A549 (cell line): ENCODE measurements at regions not wholly inside any gene's neighbourhood (a gene's known extent, or its start where the extent isn't known, plus 50 kb on each side); places are given as distances from the start of the nearest gene placed in this dataset.

Experiments
- CHD2 ChIP-seq: fragments of 150-350 bp; IDR thresholded peaks from 2 replicates; pipeline ENCODE4 v1.6.1; 2014; ENCODE audit warnings: low read length; ENCODE audit not compliant: partially characterized antibody
- EP300 ChIP-seq, 2 experiments: fragments of >200 bp; sonication (Bioruptor Twin); formaldehyde crosslinking; IDR thresholded peaks; 2 replicates in 1 of 2; 3 replicates in 1 of 2; pipeline ENCODE4 v1.6.1; 2016 to 2017
- JUNB ChIP-seq: fragments of >200 bp; sonication (Bioruptor Twin); formaldehyde crosslinking; IDR thresholded peaks from 2 replicates; pipeline ENCODE4 v1.6.1; 2016
- MAZ ChIP-seq: fragments of 150-350 bp; IDR thresholded peaks from 2 replicates; pipeline ENCODE4 v1.6.1; 2014; ENCODE audit warnings: antibody characterized with exemption, low read depth, low read length, borderline replicate concordance
- RFX5 ChIP-seq: fragments of 450-650 bp; IDR thresholded peaks from 2 replicates; pipeline ENCODE4 v1.7.1; 2014; ENCODE audit warnings: antibody characterized with exemption, mild to moderate bottlenecking, moderate library complexity
- ZC3H11A ChIP-seq: fragments of 450-650 bp; IDR thresholded peaks from 2 replicates; pipeline ENCODE4 v1.6.1; 2014; ENCODE audit warnings: antibody characterized with exemption, mild to moderate bottlenecking
- TF ChIP-seq, protein P1 (sequence below): fragments of 200-600 bp; sonication (generic); IDR thresholded peaks from 2 replicates; pipeline ENCODE4 v1.6.1; 2016; ENCODE audit warnings: antibody characterized with exemption, mild to moderate bottlenecking, moderate library complexity
- TF ChIP-seq, protein P2 (sequence below): fragments of >200 bp; sonication (Bioruptor Twin); formaldehyde crosslinking; IDR thresholded peaks from 3 replicates; pipeline ENCODE4 v1.5.1; 2016
- TF ChIP-seq, protein P3 (sequence below): fragments of 450-650 bp; IDR thresholded peaks from 2 replicates; pipeline ENCODE4 v1.6.1; 2014; ENCODE audit warnings: antibody characterized with exemption
- TF ChIP-seq, protein P4 (sequence below): IDR thresholded peaks from 2 replicates; pipeline ENCODE4 v1.6.1; 2012

DNA sequence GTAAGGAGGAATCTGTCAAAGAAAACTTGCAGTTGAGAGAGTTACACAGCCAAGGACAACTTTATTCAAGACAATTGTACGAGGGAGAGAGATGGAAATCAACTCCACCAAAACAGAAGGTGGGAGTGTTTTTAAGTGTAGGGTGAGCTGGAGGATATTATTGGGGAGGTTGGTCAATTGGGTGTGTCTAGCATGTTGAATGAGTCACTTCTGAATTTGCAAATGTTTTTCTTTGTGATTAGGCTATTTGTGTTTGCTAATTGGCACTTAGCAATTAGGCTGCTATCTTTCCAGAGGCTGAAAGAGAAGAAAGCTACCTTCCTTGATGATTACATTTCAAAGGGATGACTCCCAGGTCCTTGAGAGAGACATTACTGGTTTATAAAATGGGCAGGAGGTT, 441.1 kb downstream of the MEI4 start:
- TF ChIP-seq ZC3H11A (no peak), RFX5 (no peak), MAZ (no peak), EP300 (IDR thresholded peaks at IDR 0.05) (no peak), CHD2 (no peak), JUNB (no peak)
- TF ChIP-seq, protein P1, sequence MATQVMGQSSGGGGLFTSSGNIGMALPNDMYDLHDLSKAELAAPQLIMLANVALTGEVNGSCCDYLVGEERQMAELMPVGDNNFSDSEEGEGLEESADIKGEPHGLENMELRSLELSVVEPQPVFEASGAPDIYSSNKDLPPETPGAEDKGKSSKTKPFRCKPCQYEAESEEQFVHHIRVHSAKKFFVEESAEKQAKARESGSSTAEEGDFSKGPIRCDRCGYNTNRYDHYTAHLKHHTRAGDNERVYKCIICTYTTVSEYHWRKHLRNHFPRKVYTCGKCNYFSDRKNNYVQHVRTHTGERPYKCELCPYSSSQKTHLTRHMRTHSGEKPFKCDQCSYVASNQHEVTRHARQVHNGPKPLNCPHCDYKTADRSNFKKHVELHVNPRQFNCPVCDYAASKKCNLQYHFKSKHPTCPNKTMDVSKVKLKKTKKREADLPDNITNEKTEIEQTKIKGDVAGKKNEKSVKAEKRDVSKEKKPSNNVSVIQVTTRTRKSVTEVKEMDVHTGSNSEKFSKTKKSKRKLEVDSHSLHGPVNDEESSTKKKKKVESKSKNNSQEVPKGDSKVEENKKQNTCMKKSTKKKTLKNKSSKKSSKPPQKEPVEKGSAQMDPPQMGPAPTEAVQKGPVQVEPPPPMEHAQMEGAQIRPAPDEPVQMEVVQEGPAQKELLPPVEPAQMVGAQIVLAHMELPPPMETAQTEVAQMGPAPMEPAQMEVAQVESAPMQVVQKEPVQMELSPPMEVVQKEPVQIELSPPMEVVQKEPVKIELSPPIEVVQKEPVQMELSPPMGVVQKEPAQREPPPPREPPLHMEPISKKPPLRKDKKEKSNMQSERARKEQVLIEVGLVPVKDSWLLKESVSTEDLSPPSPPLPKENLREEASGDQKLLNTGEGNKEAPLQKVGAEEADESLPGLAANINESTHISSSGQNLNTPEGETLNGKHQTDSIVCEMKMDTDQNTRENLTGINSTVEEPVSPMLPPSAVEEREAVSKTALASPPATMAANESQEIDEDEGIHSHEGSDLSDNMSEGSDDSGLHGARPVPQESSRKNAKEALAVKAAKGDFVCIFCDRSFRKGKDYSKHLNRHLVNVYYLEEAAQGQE, result no peak
- TF ChIP-seq, protein P2, sequence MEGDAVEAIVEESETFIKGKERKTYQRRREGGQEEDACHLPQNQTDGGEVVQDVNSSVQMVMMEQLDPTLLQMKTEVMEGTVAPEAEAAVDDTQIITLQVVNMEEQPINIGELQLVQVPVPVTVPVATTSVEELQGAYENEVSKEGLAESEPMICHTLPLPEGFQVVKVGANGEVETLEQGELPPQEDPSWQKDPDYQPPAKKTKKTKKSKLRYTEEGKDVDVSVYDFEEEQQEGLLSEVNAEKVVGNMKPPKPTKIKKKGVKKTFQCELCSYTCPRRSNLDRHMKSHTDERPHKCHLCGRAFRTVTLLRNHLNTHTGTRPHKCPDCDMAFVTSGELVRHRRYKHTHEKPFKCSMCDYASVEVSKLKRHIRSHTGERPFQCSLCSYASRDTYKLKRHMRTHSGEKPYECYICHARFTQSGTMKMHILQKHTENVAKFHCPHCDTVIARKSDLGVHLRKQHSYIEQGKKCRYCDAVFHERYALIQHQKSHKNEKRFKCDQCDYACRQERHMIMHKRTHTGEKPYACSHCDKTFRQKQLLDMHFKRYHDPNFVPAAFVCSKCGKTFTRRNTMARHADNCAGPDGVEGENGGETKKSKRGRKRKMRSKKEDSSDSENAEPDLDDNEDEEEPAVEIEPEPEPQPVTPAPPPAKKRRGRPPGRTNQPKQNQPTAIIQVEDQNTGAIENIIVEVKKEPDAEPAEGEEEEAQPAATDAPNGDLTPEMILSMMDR, result no peak
- TF ChIP-seq, protein P3, sequence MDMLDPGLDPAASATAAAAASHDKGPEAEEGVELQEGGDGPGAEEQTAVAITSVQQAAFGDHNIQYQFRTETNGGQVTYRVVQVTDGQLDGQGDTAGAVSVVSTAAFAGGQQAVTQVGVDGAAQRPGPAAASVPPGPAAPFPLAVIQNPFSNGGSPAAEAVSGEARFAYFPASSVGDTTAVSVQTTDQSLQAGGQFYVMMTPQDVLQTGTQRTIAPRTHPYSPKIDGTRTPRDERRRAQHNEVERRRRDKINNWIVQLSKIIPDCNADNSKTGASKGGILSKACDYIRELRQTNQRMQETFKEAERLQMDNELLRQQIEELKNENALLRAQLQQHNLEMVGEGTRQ, result no peak
- TF ChIP-seq, protein P4, sequence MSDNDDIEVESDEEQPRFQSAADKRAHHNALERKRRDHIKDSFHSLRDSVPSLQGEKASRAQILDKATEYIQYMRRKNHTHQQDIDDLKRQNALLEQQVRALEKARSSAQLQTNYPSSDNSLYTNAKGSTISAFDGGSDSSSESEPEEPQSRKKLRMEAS, result no peak
